Esophagus (tissue), 2 donors: ENCODE measurements at regions not wholly inside any gene's neighbourhood (a gene's known extent, or its start where the extent isn't known, plus 50 kb on each side); places are given as distances from the start of the nearest gene placed in this dataset.

Source experiments
- H3K27ac ChIP-seq, 2 donors: one replicate each; pipeline ENCODE4 v1.5.1; 2013; ENCODE audit warnings: low read depth in 2 of 2, mild to moderate bottlenecking in 2 of 2, inconsistent platforms in 1 of 2, low read length in 1 of 2, moderate library complexity in 1 of 2
- H3K27me3 ChIP-seq, 2 donors: one replicate each; pipeline ENCODE4 v1.6.1; 2013; ENCODE audit warnings: low read length in 2 of 2, control low read depth in 1 of 2, mild to moderate bottlenecking in 1 of 2; ENCODE audit not compliant: insufficient read depth in 2 of 2, control insufficient read depth in 1 of 2
- H3K36me3 ChIP-seq, 2 donors: one replicate each; pipeline ENCODE4 v1.6.1; 2013; ENCODE audit warnings: low read length in 1 of 2; ENCODE audit not compliant: control insufficient read depth in 2 of 2, insufficient read depth in 2 of 2
- H3K4me1 ChIP-seq, 2 donors: one replicate each; pipeline ENCODE4 v1.6.1; 2013; ENCODE audit warnings: low read length in 1 of 2; ENCODE audit not compliant: control insufficient read depth in 2 of 2, insufficient read depth in 2 of 2
- H3K4me3 ChIP-seq, 2 donors: one replicate each; pipeline ENCODE4 v1.5.1; 2013; ENCODE audit warnings: low read length in 2 of 2, mild to moderate bottlenecking in 2 of 2, low read depth in 1 of 2, moderate library complexity in 1 of 2
- H3K9me3 ChIP-seq, 2 donors: one replicate each; pipeline ENCODE4 v1.6.1; 2013; ENCODE audit warnings: mild to moderate bottlenecking in 2 of 2, low read depth in 1 of 2, low read length in 1 of 2, moderate library complexity in 1 of 2; ENCODE audit not compliant: control insufficient read depth in 2 of 2, insufficient read depth in 1 of 2
- WGBS, 2 donors: extraction: QIAGEN DNeasy Blood & Tissue Kit; methylation state at CpG; one replicate each; pipeline ENCODE4 v1.1.7; 2013; 5-methylcytosine and 5-hydroxymethylcytosine counted together
- donor health status: healthy with polysubstance abuse.
- donor health status: Bipolar disorder and iron deficiency.

DNA sequence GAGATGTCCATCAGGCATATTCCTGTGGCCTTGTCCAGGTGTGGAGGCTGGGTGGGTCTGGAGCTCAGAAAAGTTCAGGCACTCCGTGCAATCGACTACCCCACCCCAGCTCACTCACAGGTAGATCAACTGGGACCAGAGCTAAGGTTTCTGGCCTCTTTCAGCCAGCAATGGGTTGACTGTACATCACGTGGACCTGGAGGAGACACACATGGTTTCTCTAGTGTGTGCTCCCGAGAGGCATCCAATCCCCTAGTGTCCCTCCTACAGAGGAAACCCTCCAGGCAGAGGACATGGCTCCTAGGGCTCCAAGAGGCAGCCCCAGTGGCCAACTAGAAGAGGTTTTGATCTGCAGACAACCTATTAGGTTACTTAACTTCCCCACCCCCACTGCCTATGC lies 119.5 kb upstream of the RGS6 start:
- 75 to 81% methylated on average over 4 of the region's 4 CpGs for WGBS, 2 donors
- no peak overlapping the region for H3K27ac ChIP-seq
- no peaks in the 10 kb centered on the region for H3K9me3 ChIP-seq
- H3K4me3 ChIP-seq, result no peak overlapping the region
- H3K27me3 ChIP-seq, result no peaks in the 10 kb centered on the region
- H3K36me3 ChIP-seq, result no peaks in the 10 kb centered on the region
- H3K4me1 ChIP-seq, result no peaks in the 10 kb centered on the region

DNA sequence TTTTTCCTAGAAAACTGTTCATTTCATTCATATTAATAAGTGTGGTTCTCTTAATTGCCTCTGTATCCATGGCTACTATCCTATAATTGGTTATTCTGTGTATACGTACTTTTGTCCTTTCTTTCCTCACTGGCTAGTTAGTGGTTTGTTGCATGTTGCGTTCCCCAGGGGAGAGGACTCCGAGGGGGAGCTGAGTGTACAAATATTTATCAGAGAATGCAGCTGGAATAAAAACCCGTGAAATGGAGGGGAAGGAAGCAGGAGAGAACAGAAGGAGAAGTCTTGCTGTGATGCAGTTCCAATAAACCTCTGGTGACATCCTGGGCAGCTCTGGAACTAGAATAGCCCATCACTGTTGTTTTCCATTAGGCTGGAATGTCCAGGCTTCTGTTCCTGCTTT lies 117.1 kb upstream of the RGS6 start:
- Histone ChIP-seq H3K4me3 (no peak overlapping the region), H3K4me1 (no peaks in the 10 kb centered on the region), H3K9me3 (no peaks in the 10 kb centered on the region), H3K27ac (no peak overlapping the region), H3K27me3 (no peaks in the 10 kb centered on the region), H3K36me3 (no peaks in the 10 kb centered on the region)
- WGBS, 2 donors, result 36 to 37% methylated on average over 4 of the region's 4 CpGs

DNA sequence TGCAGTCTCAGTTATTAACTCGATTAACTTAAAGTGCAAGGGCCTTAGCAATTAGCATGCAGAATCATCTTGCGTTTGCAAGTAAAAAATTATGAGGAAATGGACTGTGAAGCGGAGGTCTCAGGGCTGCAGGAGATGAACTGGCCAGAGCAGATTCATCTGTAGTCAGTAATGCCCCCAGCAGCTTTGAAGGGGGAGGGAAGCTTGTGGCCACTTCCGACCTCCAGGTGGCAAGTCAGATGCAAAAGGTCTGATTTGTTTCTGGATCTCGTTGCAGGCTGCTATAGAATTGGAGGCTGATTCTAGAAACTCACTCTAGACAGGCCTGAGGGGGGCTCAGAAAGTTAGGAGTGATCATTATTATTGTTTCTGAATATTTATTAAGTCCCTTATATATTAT lies 107.4 kb upstream of the RGS6 start:
- WGBS, 2 donors, result 62 to 71% methylated on average over 5 of the region's 5 CpGs
- H3K9me3 ChIP-seq, result no peaks in the 10 kb centered on the region
- H3K36me3 ChIP-seq, result no peaks in the 10 kb centered on the region
- H3K4me3 ChIP-seq, result no peak overlapping the region
- no peak overlapping the region for H3K27ac ChIP-seq
- no peaks in the 10 kb centered on the region for H3K27me3 ChIP-seq
- H3K4me1 ChIP-seq, result no peaks in the 10 kb centered on the region

DNA sequence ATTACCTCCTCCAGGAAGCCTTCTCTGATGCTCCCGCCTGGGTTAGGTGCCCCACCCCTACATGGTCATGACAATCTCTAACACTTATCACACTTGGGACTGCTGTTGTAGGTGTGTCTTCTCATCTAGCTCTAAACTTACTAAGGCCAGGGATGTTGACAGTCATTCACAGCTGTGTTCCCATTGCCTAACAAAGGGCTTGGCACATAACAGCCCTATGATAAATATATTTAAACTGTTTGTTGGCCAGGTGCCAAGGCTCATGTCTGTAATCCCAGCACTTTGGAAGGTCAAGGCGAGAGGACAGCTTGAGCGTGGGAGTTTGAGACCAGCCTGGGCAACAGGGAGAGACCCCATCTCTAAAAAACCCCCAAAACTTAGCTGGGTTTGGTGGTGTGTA lies 98.8 kb upstream of the RGS6 start:
- no peaks in the 10 kb centered on the region for H3K9me3 ChIP-seq
- WGBS, 2 donors, result 65% methylated on average over 3 of the region's 3 CpGs
- no peak overlapping the region for H3K4me3 ChIP-seq
- no peaks in the 10 kb centered on the region for H3K4me1 ChIP-seq
- no peaks in the 10 kb centered on the region for H3K27me3 ChIP-seq
- H3K27ac ChIP-seq, result no peak overlapping the region
- H3K36me3 ChIP-seq, result no peaks in the 10 kb centered on the region

- WGBS, 2 donors, result 58 to 65% methylated on average over 4 of the region's 4 CpGs
- H3K27ac ChIP-seq, result no peak overlapping the region
- no peaks in the 10 kb centered on the region for H3K9me3 ChIP-seq
- H3K36me3 ChIP-seq, result no peaks in the 10 kb centered on the region
- no peaks in the 10 kb centered on the region for H3K27me3 ChIP-seq
- no peak overlapping the region for H3K4me3 ChIP-seq
- no peaks in the 10 kb centered on the region for H3K4me1 ChIP-seq
These were observed 97.7 kb upstream of the RGS6 start for GRCh38 chr14:71834284-71835204.

DNA sequence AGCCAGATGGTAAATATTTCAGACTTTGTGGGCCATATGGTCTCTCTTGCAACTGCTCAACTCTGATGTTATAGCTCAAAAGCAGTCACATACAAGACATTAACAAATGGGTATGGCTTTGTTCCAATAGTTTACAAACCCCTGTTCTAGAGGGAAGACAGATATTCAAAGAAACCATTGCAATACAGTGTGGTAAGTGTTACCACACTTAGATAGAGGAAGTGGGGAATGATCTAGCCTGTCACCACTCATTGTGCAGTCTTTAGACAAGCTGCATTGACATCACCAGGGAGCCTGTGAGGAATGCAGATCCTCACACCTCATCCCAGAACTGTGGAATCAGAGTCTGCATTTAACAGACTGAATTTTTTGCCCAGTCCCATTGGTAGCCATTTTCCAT lies 80.0 kb upstream of the RGS6 start:
- H3K4me3 ChIP-seq, result no peak overlapping the region
- H3K9me3 ChIP-seq, result no peaks in the 10 kb centered on the region
- no peak overlapping the region for H3K27ac ChIP-seq
- no peaks in the 10 kb centered on the region for H3K36me3 ChIP-seq
- no peaks in the 10 kb centered on the region for H3K27me3 ChIP-seq
- H3K4me1 ChIP-seq, result no peaks in the 10 kb centered on the region

DNA sequence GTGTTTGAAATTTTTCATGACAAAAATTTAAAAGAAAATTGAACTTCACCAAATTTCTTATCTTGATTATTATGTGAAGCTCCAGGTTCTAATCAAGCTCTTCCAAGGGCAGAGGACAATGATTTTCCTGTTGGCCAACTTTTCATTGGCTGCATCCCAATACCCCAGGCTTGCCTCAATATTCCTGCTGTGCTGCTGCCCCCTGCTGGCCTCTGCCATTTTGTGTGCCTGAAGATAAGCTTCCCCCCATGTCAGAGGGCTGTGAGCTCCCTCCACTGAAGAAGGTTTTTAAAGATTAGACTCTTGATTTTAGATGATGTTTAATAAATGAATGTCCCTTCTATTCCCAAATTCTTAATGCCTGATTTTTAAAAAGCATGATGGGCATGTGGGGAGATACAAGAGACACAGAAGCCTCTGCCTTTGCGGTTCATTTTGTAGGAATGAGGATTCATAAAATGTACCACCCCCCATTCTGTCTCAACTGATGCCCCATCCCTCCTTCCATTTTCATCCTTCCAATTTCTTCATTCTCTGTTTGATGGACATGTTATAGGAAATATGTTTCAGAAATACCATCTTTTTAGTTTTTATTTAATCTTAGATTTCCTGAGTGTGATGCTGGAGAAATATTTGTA lies 76.7 kb upstream of the RGS6 start:
- Histone ChIP-seq H3K9me3 (no peaks in the 10 kb centered on the region), H3K27me3 (no peaks in the 10 kb centered on the region), H3K4me3 (no peak overlapping the region), H3K27ac (no peak overlapping the region), H3K4me1 (no peaks in the 10 kb centered on the region), H3K36me3 (no peaks in the 10 kb centered on the region)
- WGBS, 2 donors, result 98 to 100% methylated on average over 1 of the region's 1 CpG

GRCh38 chr14:71856199-71856919 lies 75.9 kb upstream of the RGS6 start:
- no peak overlapping the region for H3K4me3 ChIP-seq
- H3K4me1 ChIP-seq, result no peaks in the 10 kb centered on the region
- H3K27ac ChIP-seq, result no peak overlapping the region
- no peaks in the 10 kb centered on the region for H3K27me3 ChIP-seq
- WGBS, 2 donors, result 62 to 69% methylated on average over 9 of the region's 9 CpGs
- H3K9me3 ChIP-seq, result no peaks in the 10 kb centered on the region
- no peaks in the 10 kb centered on the region for H3K36me3 ChIP-seq

GRCh38 chr14:71863049-71863448 lies 69.2 kb upstream of the RGS6 start:
- H3K4me1 ChIP-seq, result no peaks in the 10 kb centered on the region
- H3K9me3 ChIP-seq, result no peaks in the 10 kb centered on the region
- H3K27ac ChIP-seq, result no peak overlapping the region
- no peaks in the 10 kb centered on the region for H3K36me3 ChIP-seq
- H3K27me3 ChIP-seq, result no peaks in the 10 kb centered on the region
- WGBS, 2 donors, result 77 to 83% methylated on average over 3 of the region's 3 CpGs
- H3K4me3 ChIP-seq, result no peak overlapping the region
